GM12891 (cell line): ENCODE measurements at regions not wholly inside any gene's neighbourhood (a gene's known extent, or its start where the extent isn't known, plus 50 kb on each side); places are given as distances from the start of the nearest gene placed in this dataset.

ENCODE experiments used
- POLR2A ChIP-seq: IDR thresholded peaks from 2 replicates; pipeline ENCODE4 v1.6.1; 2011; ENCODE audit warnings: low read depth, low read length, control low read depth
- SPI1 ChIP-seq: IDR thresholded peaks from 2 replicates; pipeline ENCODE4 v1.6.1; 2011; ENCODE audit warnings: low read depth, low read length, control low read depth

DNA sequence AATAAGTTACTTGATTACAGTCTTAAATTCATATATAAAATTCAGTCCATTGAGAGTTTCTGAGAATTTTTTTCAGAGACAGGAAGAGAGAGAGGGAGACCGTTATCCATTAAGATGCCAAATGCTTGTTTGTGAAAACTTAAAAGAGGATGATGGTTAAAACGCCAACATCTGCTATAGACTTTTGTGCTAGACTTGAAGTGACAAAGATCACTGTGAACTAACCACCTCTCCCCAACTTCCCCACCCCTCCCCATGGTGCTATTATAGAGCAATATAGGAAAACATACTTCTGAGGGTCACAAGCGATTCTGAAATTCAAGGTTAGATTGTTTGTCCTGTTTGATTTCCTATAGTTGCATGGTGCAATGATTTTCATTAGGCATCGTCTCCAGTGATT is 440.8 kb downstream of the RMST start:
- TF ChIP-seq SPI1, result no peak
- no peak for TF ChIP-seq POLR2A
